GM13977 (cell line): ENCODE measurements at regions not wholly inside any gene's neighbourhood (a gene's known extent, or its start where the extent isn't known, plus 50 kb on each side); places are given as distances from the start of the nearest gene placed in this dataset.

Source experiments
- DNase-seq: peaks from one replicate; pipeline ENCODE4 v3.0.0; 2012; ENCODE audit warnings: low spot score
- in situ Hi-C: fragments of 300-500 bp; cut with MboI; formaldehyde crosslinking; loops from one replicate; pipeline ENCODE4 v1.12.0; 2022; ENCODE audit warnings: low sequenced_read_pairs, low pct_unique_long_range_greater_than_20kb, mixed read lengths, inconsistent platforms; ENCODE audit not compliant: unreplicated experiment
- TF ChIP-seq, protein P1 (sequence below): IDR thresholded peaks from 2 replicates; pipeline ENCODE4 v1.5.1; 2012; ENCODE audit warnings: mild to moderate bottlenecking, control low read depth; ENCODE audit not compliant: insufficient read depth; ENCODE audit errors: extremely low read depth, missing control alignments

DNA sequence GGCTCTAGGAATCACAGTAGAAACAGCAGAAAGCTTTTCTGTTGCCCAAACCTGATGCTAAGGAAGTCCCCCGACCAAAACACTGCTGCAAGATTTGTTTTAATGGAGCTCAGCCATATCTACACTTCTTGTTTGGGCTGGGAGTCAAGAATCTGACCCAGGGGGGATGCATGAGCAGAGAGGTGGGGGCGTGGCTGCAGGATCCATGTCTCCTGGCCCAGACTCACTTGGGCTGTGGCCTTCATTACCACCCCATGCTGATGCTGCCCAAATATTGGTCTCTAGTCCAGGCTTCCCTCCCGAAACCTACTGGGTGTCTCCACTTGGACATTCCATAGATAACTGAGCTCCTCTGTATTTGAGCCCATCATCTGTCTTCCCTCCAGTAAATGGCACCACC, 361.5 kb upstream of the LARGE1 start:
- DNase-seq = no peak
- in situ Hi-C loops = no loop called here
- TF ChIP-seq, protein P1, sequence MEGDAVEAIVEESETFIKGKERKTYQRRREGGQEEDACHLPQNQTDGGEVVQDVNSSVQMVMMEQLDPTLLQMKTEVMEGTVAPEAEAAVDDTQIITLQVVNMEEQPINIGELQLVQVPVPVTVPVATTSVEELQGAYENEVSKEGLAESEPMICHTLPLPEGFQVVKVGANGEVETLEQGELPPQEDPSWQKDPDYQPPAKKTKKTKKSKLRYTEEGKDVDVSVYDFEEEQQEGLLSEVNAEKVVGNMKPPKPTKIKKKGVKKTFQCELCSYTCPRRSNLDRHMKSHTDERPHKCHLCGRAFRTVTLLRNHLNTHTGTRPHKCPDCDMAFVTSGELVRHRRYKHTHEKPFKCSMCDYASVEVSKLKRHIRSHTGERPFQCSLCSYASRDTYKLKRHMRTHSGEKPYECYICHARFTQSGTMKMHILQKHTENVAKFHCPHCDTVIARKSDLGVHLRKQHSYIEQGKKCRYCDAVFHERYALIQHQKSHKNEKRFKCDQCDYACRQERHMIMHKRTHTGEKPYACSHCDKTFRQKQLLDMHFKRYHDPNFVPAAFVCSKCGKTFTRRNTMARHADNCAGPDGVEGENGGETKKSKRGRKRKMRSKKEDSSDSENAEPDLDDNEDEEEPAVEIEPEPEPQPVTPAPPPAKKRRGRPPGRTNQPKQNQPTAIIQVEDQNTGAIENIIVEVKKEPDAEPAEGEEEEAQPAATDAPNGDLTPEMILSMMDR = no peak

DNA sequence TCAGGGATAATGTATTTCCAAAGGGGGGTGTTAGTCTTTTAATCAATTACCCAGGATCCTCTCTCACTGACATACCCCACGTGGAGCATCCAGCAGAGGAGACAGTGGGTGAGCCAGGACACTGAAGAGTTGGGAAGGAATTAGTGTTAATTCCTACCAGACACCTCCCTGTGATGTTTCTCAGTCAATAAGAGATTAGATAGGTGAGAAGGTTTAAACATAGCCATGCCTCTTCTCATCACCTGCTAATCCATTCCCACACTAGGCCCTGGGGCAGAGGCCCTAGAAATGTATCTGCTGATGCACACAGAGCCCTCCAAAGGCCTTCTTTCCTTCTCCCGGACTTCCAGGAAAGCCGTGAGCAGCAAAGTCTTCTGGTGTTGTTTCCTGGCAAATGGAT, 363.6 kb upstream of the LARGE1 start:
- no peak for DNase-seq
- in situ Hi-C loops = no loop called here
- TF ChIP-seq, protein P1 = no peak

DNA sequence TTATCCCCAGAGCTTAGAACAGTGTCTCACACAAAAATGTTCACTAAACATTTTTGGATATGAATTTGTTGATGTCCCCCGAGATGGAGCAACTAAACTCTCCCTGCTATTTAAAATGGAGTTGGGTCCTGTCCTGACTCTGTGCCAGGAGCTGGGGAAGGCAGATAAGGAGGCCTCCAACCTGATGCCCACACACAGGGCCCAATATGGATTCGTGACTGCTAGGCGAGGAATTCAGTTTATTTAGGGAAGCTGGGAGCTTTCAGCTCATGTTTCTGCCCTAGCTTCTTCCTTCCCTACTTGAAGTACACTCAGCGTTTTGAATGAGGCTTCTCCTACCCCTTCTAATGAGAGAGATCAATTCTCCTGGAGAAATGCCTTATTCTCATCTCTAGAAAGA, 373.0 kb upstream of the LARGE1 start:
- in situ Hi-C loops = no loop called here
- TF ChIP-seq, protein P1 = no peak
- DNase-seq = no peak

DNA sequence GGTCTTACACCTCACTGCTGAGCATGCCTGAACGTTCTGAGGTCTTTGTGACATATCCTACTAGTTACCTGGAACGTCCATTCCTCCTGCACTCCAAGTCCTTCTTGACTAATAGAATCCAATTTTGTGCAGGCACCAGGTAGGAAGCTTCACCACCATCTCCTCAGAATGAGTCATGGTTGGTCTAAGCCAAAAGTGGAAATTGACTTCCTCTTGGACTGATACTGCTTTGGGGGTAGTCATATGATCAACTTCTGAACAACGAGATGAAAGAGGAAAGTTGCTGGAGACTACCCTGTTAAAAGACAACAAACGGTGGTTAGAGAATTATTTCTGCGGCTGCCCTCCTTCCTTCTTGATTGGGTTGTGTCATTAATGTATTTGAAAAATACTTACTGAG, 374.2 kb upstream of the LARGE1 start:
- TF ChIP-seq, protein P1 = no peak
- in situ Hi-C loops = no loop called here
- DNase-seq = no peak

DNA sequence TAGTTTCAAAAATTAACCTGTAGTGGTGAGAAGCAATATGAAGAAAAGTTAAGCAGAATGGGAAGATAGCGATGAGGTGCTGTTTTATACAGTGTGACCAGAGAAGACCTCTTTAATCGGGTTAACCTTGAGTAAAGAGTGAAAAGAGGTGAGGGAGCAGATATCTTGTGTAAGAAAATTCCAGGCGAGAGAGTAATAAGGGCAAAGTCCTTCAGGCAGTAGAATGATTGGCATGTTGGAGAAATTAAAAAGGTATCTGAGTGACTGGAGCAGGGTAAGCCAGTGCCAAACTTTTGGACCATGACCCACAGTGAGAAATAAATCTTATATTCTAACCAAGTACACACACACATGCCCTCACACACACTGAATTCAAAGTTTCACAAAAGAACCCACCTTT, 374.7 kb upstream of the LARGE1 start:
- in situ Hi-C loops = no loop called here
- no peak for DNase-seq
- TF ChIP-seq, protein P1 = no peak

DNA sequence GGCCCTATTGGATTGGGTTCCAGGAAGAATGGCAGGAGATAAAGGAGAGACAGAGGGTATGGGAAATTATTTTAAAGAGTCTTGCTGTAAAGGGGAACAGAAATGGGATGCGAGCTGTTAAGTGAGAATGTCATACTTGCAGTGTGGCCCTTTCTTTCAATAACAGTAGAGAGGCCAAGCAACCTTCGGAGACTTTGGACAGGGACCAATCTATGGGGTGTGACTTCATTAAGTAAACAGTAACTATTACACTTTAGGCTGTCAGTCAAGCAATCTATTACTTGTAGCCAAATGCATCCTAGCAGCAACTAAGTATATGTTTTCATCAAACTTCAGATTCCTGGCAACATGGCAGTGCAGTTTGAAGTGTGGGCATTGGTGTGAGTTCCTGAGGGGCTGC, 376.2 kb upstream of the LARGE1 start:
- DNase-seq = no peak
- in situ Hi-C loops = no loop called here
- TF ChIP-seq, protein P1 = no peak

DNA sequence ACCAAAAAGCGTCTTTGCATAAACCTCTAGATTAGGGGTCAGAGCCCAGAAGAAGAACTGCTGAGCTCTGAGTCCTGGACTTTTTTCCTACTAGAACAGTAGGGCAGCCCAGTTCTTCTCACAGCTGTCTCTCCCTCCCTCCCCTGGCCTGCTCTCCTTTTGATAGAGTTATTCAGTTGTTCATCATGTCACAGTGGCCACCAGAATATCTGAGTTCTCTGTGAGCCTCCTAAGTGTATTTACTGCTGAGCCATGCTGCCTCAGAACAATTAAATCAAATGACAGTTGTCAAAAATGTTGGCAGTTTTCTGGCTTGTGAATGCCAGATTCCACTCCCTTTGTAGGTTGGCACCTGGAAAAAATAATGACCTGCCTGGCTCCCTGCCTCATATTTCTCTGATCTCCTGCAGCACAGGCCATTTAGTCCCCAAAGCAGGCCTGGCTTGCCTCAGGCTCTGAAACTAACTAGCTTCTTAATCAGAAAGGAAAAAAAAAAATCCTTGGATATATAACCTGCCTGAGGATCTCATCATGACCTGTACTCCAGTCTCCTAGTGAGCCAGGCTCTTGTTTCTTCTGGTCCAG, 377.4 kb upstream of the LARGE1 start:
- no peak for DNase-seq
- TF ChIP-seq, protein P1 = no peak
- in situ Hi-C loops = no loop called here
